CD4-positive, alpha-beta T cell (primary cell): ENCODE measurements at regions not wholly inside any gene's neighbourhood (a gene's known extent, or its start where the extent isn't known, plus 50 kb on each side); places are given as distances from the start of the nearest gene placed in this dataset.

Source experiments
- ATAC-seq: fragments of 200-7000 bp; cut with Tn5 transposase; one replicate; pipeline ENCODE4 v1.10.0; 2022; ENCODE audit warnings: mild to moderate bottlenecking; ENCODE audit not compliant: poor library complexity
- CTCF ChIA-PET: fragments of 350-600 bp; sonication (Branson Sonifier 250); formaldehyde crosslinking; loops from one replicate; lab custom pipeline; 2021; ENCODE audit warnings: antibody characterized with exemption, inconsistent platforms; lab: Charles Lee
- POLR2A ChIA-PET: fragments of 350-600 bp; sonication (Branson Sonifier 250); formaldehyde crosslinking; loops from one replicate; lab custom pipeline; 2021; ENCODE audit warnings: antibody characterized with exemption, inconsistent platforms; lab: Charles Lee
- DNase-seq, 14 experiments: peaks; one replicate each; pipeline ENCODE4 v3.0.0-alpha.2; 2013 to 2020; ENCODE audit warnings: mixed read lengths in 2 of 14
- H3K27ac ChIP-seq, 2 donors: one replicate each; pipeline versions ENCODE4 v1.5.1 to v1.7.0; 2013; ENCODE audit warnings: low read length in 2 of 2, low read depth in 1 of 2, mild to moderate bottlenecking in 1 of 2
- H3K27me3 ChIP-seq, 2 experiments: 1 replicate in 1 of 2; 2 replicates in 1 of 2; pipeline versions ENCODE4 v1.6.1 to v1.7.0; 2013; ENCODE audit warnings: low read length in 2 of 2, control low read depth in 1 of 2, mild to moderate bottlenecking in 1 of 2, moderate library complexity in 1 of 2; ENCODE audit not compliant: insufficient read depth in 2 of 2, control insufficient read depth in 1 of 2
- H3K36me3 ChIP-seq: one replicate; pipeline ENCODE4 v1.6.1; 2013; ENCODE audit warnings: low read length, control low read depth; ENCODE audit not compliant: insufficient read depth
- H3K4me1 ChIP-seq: one replicate; pipeline ENCODE4 v1.6.1; 2013; ENCODE audit warnings: low read length, control low read depth; ENCODE audit not compliant: insufficient read depth
- H3K4me3 ChIP-seq: one replicate; pipeline ENCODE4 v1.5.1; 2013; ENCODE audit warnings: mild to moderate bottlenecking, low read length, moderate library complexity
- H3K9me3 ChIP-seq, 2 experiments: 1 replicate in 1 of 2; 2 replicates in 1 of 2; pipeline versions ENCODE4 v1.6.1 to v1.7.0; 2013; ENCODE audit warnings: low read length in 2 of 2, mild to moderate bottlenecking in 2 of 2, control low read depth in 1 of 2, moderate library complexity in 1 of 2; ENCODE audit not compliant: control insufficient read depth in 1 of 2, insufficient read depth in 1 of 2
- H3K27ac Mint-ChIP-seq: one replicate; pipeline ENCODE4 v1.8.0; 2020; ENCODE audit warnings: mixed read lengths
- H3K27me3 Mint-ChIP-seq: one replicate; pipeline ENCODE4 v1.8.0; 2021; ENCODE audit warnings: mixed read lengths
- H3K36me3 Mint-ChIP-seq: one replicate; pipeline ENCODE4 v1.8.0; 2021; ENCODE audit warnings: low read depth, mixed read lengths
- H3K4me1 Mint-ChIP-seq: one replicate; pipeline ENCODE4 v1.8.0; 2021; ENCODE audit warnings: low read depth, mixed read lengths
- H3K4me3 Mint-ChIP-seq: one replicate; pipeline ENCODE4 v1.8.0; 2020; ENCODE audit warnings: mild to moderate bottlenecking, mixed read lengths
- H3K9me3 Mint-ChIP-seq: one replicate; pipeline ENCODE4 v1.8.0; 2020; ENCODE audit warnings: mixed read lengths
- CTCF ChIP-seq: fragments of 200-600 bp; IDR thresholded peaks from one replicate; pipeline ENCODE4 v1.8.0; 2022; ENCODE audit warnings: antibody characterized with exemption, mild to moderate bottlenecking
- intact Hi-C, 2 experiments: fragments of 100-400 bp; cut with DNase I in 1 of 2; cut with micrococcal nuclease in 1 of 2; formaldehyde crosslinking; loops; one replicate each; pipeline versions ENCODE4 v1.15.1 to v1.9.0; 2023 to 2025; cut with DNase I, micrococcal nuclease

GRCh38 chr2:77922567-77922966, 400.4 kb upstream of the LRRTM4 start:
- Mint-ChIP-seq H3K36me3 (no peaks in the 10 kb centered on the region), H3K4me3 (no peak overlapping the region), H3K27me3 (no peaks in the 10 kb centered on the region), H3K27ac (no peak overlapping the region), H3K9me3 (peaks cover 9% of the 10 kb centered on the region), H3K4me1 (no peaks in the 10 kb centered on the region)
- no peak for DNase-seq
- CTCF ChIA-PET = no interaction called here
- Histone ChIP-seq H3K4me1 (no peaks in the 10 kb centered on the region), H3K36me3 (no peaks in the 10 kb centered on the region), H3K4me3 (no peak overlapping the region), H3K9me3 (peaks cover 0 to 7% of the 10 kb centered on the region in 2 experiments), H3K27me3 (no peaks in the 10 kb centered on the region), H3K27ac (no peak overlapping the region)
- intact Hi-C loops = no loop called here
- POLR2A ChIA-PET = no interaction called here
- ATAC-seq = no peak
- TF ChIP-seq CTCF = no peak

- H3K27me3 Mint-ChIP-seq = no peaks in the 10 kb centered on the region
- no peaks in the 10 kb centered on the region for H3K27me3 ChIP-seq
- no peaks in the 10 kb centered on the region for H3K36me3 Mint-ChIP-seq
- H3K36me3 ChIP-seq = no peaks in the 10 kb centered on the region
- H3K4me3 ChIP-seq = no peak overlapping the region
- TF ChIP-seq CTCF = no peak
- intact Hi-C loops = no loop called here
- no peaks in the 10 kb centered on the region for H3K4me1 Mint-ChIP-seq
- no peak overlapping the region for H3K27ac Mint-ChIP-seq
- H3K9me3 ChIP-seq = no peaks in the 10 kb centered on the region
- no peak for DNase-seq
- ChIA-PET POLR2A (no interaction called here), CTCF (no interaction called here)
- H3K9me3 Mint-ChIP-seq = peaks cover 8% of the 10 kb centered on the region
- H3K4me3 Mint-ChIP-seq = no peak overlapping the region
- H3K4me1 ChIP-seq = no peaks in the 10 kb centered on the region
- no peak for ATAC-seq
- no peak overlapping the region for H3K27ac ChIP-seq
Measured at GRCh38 chr2:77937366-77937765, 415.2 kb upstream of the LRRTM4 start.

- DNase-seq = no peak
- Mint-ChIP-seq H3K4me1 (no peaks in the 10 kb centered on the region), H3K27ac (no peak overlapping the region), H3K27me3 (no peaks in the 10 kb centered on the region), H3K4me3 (no peak overlapping the region), H3K9me3 (peaks cover 8% of the 10 kb centered on the region), H3K36me3 (no peaks in the 10 kb centered on the region)
- CTCF ChIA-PET = no interaction called here
- Histone ChIP-seq H3K27me3 (no peaks in the 10 kb centered on the region), H3K4me3 (no peak overlapping the region), H3K36me3 (no peaks in the 10 kb centered on the region), H3K4me1 (no peaks in the 10 kb centered on the region), H3K9me3 (no peaks in the 10 kb centered on the region), H3K27ac (no peak overlapping the region)
- TF ChIP-seq CTCF = no peak
- ATAC-seq = no peak
- POLR2A ChIA-PET = no interaction called here
- intact Hi-C loops = no loop called here
Measured at GRCh38 chr2:77938462-77938861, 416.3 kb upstream of the LRRTM4 start.
